Fibroblast of skin of right quadriceps (primary cell): ENCODE measurements at regions not wholly inside any gene's neighbourhood (a gene's known extent, or its start where the extent isn't known, plus 50 kb on each side); places are given as distances from the start of the nearest gene placed in this dataset.
A peak's percentile ranks its signal among the peaks of the same experiment; 100 is the strongest.
"Not testable (repeated sequence)": the region's sequence is repeated elsewhere in the genome, so short reads cannot be mapped to it uniquely, and the experiment has no call there.

Experiments used
- DNase-seq: peaks from one replicate; pipeline ENCODE4 v3.0.0-alpha.2; 2013

DNA sequence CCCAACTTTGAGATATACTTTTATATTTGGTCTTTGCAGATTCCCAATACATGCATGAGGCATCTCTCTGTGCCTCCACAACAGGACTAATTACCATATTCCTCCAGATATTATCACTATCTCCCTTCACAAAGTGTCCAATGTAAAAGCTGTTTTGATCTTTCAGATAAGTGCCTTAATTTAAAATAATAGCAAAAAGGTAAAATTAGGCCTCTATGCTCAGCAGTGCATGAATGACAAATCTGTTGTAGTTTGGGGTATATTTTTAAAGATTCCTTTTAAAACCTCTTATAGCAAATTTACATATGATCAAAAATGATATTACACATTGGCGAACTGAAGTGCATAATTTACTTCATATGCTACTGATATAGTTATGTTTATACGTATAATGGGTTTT lies 369.2 kb upstream of the CCNH start:
- DNase-seq, result no peak

DNA sequence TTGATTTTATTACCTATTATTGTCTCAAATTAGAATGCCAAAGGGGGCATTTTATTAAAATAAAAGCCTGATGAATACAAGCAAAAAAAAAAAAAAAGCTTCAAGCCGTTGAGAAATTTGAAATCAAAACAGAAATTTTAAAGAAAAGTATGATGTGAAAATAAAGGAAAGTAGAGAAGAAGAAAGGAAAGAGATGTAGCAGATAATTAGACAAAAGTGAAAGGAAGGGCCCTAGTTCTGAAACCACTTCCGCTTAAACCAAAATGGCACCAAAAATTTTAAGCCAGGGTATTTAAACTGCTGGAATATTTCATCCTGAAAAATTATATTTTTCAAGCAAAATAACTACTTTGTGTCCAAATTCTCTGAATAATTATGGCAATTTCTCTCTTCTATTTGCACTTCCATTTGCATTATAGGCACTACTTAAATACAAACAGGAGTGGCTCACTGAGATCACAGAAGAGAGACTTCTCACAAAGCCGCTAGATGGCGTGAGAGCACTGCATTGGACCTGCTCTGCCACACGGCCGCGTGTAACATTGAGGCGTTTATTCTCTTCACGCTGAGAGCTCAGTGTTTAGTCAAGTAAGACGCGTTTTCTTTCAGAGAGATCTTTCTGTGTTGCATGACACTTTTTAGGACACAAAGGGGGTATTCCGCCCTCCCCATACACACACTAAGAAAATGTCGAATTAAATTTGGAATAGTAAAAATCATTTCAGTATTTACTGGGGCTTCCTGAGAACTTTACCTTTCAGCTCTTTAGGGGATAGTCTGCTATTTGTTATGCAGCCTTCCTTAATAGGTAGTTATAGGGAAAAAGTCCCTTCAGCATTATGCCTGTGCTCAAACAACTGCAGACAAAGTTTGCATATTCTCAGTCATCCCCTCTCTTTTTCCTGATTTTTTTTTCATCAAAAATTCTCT lies 368.4 kb upstream of the CCNH start:
- peak; percentile 72 for DNase-seq

DNA sequence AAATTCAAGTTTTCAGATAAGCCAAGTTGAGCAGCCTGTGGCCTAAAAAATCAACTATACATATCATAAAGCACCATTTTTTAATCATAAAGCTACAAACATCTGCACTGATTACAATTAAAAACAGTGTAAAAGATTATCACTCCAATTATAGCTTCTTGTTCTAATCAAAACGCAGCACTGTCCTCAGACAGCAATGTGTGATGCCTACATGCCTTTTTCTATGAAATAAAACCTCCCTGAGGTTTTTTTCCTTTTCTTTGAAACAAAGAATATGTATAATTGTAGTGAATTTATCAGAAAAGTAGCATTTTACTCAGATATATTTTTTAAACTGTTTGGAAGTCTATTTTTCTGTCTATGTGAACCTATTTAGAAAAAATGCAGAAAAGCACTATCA lies 366.1 kb upstream of the CCNH start:
- DNase-seq, result no peak

DNA sequence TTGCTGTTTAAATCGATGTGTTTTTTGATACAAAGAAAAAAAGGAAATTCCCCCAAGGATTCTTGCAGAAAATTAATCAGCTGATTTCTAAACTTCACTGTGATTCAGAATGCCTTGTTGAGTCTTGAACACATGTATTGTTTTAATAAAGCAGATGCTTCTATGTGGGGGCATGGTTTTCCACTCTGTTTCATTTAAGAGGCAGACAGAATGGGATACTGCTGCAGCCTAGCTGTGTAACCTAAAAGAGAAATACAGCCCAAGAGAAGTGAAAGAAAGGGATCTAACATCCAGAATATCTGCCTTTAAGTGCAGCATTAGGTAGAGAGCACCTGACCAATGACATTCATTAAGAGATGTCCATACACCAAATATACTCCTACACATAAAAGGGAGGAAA lies 365.1 kb upstream of the CCNH start:
- DNase-seq, result no peak

DNA sequence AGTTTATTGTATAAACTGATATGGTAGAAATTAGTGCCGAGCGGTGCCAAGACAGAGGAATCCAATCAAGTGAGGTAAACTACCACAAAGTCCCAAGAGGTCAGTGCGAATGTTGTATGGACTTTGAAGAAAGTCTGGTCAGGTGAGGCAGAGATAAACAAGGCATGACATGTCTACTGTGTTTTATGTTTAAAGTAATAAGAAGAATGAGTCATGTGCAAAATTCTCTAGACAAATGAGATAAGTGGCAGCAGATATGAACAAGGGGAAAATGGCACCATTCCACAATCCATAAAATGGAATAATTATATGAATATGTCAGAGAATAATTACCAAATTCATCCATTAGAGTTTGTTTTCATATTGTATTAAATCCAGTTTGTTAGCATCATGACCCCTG lies 364.1 kb upstream of the CCNH start:
- no peak for DNase-seq

DNA sequence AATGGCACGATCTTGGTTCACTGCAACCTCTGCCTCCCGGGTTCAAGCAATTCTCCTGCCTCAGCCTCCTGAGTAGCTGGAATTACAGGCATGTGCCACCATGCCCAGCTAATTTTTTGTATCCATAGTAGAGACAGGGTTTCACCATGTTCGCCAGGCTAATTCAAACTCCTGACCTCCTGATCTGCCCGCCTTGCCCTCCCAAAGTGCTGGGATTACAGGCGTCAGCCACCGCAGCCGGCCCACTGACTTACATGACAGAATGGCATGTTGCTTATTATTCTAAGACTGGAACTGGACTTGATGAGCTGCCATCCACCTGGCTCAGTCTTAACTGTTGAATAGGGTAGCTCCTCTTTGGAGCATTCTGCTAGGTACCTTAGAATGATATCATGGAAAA lies 363.6 kb upstream of the CCNH start:
- not testable (repeated sequence) for DNase-seq

DNA sequence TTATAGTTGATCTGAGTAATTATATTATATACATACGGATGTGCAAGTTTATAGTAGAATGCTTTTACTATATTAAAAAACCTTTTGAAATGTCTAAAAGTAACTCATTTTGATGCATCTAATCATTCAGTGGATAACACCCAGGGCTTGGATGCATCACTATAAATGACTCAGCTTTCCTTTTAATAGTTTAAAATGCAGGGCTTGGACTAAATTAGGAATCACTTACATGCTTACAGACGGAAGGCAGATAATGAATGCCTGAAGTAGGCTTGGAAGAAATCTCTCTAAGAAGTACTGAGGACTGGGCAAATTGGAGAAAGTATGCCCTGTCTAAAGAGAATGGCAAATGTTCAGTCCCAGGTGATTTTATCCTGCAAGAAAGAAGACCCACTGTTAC lies 362.5 kb upstream of the CCNH start:
- DNase-seq, result no peak

DNA sequence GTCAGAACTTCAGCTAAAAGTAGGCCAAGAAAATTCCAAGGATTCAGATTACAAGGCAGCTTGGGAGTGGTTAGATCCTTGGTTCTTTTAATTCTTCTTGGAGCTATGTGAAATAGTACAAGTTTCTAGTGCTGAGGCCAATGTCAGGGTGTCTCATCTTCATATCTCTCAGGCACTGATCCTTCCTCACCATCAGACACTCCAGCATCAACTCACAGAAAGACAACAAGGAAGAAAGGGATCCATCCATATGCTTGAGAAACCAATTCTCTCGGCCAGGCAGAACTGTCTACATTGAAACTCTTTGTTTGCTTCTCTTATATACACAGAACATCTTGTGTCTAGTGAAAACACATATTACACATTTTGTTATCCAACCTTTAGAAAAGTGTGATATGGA lies 362.1 kb upstream of the CCNH start:
- no peak for DNase-seq

DNA sequence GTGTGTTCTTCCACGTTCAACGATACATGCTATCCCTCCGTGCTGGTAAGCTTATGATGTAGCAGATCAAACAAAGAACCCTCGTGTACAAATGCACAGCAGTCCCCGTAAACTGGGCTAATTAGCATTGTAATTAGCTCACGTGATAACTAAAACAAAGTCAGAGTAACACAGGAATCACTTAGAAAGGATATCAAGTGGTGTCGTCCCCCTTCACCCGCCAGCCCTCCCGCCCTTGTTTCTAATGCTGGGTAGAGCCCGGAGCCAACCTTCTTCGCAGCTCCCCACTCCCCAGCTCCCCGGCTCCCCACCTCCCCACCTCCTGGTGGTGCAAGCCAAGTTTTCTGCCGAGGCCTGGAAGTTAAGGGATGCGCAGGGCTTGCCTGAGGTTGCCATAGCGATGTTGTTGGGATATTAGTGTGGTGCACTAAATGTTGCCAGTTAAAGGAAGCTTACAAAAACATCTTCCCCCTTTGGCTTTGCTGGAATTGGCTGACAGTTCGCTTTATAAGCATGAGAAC lies 357.9 kb upstream of the CCNH start:
- no peak for DNase-seq

DNA sequence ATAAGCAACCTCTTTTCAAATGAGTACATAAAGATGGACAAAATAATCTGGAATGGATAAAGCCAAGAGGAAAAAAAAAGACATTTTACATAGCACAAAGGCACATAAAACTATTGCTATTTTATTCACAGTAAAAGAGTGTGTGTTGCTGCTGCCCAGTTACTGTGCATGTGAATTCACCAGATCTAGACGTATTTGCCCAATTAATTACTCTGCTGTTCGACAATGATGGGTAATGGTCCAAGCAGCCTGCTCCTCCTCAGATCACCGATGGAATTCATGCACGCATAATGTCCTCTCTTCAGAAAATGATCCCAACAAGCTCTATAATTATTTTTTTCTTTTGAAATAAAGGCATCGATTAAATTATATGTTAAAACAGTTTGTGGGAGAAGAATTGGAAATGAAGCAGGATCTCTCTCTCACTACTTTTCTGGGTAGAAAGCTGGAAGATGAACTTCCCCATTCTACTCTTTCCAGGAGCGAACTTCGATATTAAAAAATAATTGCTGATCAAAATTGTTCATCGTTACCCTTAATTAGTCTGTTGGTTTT lies 357.4 kb upstream of the CCNH start:
- DNase-seq, result no peak

DNA sequence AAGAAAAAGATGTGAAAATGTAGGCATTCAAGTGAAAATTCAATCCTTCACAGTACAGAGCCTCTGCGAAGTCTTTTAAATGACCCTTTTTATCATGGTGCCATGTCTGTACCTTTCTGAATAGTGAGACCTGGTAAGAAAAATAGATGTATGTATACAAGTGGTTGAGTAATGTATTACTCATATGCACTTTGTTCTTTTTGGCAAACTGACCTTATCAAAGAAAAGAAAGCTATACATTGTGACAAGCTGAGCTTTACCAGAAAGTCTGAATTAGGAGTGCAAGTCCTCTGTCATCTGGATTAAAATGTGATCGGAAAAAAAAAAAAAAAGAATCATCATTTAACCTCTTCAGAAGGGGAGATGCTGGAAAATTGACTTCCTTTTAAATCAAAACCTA lies 356.4 kb upstream of the CCNH start:
- no peak for DNase-seq

DNA sequence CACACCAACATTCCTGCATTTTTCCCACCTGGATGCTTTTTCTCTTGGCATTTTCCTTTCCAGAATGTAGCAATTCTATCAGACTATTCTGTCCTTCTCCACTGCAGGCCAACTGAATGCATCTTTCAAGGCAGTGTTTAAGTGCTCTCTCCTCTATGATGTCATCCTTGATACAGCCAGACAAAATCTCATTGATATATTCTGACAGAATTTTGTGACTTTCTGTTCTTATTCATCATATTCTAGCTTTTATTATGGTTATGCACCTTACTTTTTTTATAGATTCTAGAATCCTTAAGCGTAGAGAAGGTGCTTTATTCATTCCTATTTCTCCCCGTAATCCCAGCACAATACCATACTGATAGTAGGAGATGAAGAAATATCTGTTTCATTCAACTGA lies 355.5 kb upstream of the CCNH start:
- DNase-seq, result no peak

DNA sequence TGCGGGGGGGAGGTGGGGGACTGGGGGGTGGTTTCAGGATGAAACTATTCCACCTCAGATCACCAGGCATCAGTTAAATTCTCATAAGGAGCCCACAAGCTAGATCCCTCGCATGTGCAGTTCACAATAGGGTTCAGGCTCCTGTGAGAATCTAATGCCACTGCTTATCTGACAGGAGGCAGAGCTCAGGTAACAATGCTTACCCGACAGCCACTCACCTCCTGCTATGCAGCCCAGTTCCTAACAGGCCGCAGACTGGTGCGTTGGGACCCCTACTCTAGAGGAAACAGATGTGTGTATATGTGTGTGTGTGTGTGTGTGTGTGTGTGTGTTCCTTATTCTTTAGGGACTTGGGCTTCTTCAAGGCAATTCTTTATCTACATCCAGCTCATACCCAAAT lies 352.3 kb upstream of the CCNH start:
- no peak for DNase-seq

DNA sequence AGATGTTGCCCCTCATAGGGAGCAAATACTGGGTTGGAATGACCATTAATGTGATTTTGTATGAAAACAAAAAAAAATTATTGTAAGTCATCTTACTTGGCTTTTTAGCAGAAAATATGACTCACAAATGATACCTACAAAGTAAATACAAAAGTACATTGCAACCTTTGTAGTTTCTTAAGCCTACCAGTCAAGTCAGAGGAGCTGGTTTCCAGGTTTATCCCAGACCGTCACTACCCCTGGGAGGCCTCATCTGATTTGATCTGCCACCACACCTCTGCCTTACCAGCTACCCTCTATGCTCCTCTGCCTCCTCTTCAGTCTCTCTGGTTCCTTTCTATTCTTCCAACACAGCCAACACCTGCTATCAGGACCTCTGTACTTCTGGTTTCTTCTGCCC lies 349.9 kb upstream of the CCNH start:
- DNase-seq, result no peak

DNA sequence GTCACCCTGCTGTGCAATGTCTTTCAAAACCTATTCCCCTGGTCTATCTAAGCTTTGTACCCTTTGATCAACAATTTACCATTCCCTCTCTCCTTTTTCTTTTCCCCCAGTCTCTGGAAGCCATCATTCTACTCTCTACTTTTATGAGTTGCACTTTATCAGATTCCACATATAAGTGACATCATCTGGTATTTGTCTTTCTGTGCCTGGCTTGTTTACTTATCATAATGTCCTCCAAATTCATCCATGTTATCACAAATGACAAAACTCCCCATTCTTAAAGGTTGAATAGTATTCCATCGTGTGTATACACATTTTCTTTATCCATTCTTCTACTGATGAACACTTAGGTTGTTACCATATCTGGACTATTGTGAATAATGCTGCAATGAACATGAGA lies 344.2 kb upstream of the CCNH start:
- DNase-seq, result no peak

DNA sequence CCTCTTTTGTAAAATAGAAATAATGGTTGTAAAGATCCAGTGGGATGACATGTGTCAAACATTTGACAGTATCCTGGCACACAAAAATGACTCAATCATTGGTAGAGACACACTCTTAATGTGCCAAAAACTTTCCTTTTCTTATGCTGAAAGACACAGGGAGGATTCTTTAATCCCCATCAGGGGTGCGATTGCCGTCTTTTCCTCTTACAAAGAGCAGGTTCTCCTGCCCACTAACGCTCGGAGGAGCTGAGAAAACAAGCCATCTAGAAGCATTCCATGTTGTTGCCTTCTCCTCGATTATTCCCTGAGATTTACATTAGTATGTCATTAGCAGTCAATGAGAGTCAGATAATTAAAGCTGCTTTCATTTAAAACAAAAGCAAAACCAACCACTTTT lies 342.6 kb upstream of the CCNH start:
- DNase-seq, result no peak

DNA sequence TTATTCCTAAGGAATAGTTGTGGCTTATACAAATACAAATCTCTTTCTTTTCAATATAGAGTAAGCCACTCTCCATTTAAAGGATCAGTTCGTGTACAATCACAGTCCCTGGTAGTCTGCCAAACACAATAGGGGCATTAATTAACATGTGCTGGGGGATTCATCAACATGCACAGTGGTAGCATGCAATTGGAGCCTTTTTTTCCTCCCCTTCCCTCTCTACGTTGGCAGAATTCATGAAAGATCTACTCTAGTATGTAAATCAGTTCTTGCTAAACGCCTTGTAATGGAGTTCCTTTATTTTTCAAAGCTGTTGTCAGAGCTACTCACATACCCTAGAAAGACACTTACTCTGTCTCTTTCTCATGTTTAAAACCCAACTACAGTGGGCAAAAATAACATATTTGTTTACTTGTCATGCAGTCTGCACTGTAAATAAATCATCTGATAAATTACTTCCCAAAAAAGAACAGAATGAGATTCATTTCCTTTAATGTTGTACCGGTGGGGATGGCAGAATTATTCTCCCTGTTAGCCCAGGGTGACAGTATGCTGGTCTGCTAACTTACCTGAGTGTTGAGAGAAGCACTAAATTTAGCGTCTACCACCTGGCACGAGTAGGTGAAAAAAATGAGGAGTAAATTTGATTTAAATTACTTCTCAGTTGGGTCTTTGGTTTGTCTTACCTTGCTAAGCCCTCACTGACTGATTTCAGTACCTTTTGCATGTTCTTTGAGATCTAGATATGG lies 341.5 kb upstream of the CCNH start:
- DNase-seq, result no peak

DNA sequence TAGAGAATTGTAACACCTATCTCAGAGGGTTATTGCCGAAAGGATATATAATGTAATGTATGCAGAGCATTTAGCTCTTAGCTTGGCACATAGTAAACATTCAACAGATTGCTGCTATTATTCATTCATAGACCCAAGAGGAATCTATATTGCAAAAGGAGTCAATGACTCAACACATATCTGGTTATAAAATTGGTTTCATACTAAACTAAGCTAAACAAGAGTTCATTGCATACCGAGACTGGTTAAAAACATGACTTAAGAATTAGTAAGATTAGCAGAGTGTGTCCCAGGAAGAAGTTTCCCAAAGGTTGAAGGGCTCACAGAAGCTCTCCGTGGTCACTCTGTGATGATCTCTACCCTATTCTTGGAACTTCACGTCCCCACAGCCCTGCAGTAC lies 339.6 kb upstream of the CCNH start:
- peak; percentile 24 for DNase-seq

DNA sequence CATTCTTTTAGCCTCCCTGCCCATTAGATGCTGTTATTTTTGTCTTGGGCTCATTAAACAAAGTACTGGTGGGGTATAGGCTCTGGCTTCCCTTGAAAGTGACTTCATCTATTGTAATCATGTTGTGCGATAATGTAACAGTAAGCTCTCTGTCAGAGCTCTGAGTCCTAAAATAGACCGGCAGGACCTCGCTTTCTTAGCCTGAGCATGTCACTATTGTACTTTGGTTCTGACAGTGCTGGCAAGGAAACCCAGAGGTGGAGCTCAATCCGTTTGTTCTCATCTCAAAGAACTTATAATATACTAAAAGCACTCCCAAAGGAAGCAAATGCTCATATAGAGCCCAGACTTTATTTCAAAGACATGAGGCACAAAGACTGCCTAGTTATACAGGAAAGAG lies 339.1 kb upstream of the CCNH start:
- DNase-seq, result no peak

DNA sequence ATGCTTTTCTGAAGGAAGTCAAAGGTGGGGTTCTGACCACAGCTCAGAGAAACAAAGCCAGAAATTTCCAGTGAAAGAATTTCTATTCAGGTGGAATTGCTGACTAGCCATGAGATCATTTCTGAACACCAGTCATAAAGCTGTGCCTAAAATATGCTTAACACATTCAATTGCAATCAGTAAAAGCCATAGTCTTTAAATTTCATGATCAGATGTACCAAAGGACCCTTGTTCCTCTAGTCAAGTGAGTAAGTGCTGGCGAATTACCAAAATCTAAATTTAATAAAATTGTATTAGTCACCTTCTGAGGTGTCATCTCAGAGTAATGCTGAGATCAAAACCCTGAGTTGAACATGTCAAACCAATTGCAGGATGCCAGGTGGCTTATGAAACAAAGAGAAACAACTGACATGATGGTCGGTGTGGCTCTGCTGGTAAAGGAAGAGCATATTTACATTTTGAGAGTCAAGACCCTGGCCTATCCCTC lies 334.2 kb upstream of the CCNH start:
- DNase-seq, result peak; percentile 8

DNA sequence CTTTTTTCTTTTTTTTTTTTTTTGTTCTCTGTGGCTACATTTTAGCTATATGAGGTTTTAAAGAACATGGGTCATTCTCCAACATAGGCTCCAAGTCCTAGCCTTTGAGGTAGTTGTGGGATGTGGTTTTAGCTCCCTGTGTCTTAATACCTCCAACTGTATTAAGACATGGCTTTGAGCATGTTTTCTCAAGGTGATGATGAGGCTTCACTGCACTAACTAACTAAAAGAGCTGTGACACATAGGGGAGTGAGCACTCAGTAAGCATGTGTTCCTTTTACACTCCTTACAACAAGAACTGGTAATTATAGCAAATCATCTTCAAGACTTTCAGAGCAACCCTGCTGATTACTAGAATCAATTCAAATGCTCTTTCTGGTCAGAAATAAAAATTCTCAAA lies 333.6 kb upstream of the CCNH start:
- DNase-seq, result no peak

DNA sequence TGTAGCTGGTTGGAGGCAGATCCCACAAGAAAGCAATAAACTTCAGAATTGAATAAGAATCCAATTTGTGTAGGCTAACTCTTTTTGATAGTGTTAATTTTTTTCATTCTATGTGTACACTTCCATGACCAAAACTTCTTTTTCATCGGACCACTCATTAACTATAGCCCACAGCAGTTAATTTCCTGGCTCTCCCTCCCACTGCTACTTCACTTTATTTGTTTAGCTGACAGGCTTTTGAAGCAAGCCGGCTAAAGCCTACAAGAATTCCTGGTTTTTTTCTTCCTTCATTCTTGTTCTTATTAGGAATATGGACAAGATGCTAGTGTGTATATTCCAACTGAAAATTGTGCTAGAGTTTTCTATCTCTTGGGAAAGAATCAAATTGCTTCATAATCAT lies 329.2 kb upstream of the CCNH start:
- no peak for DNase-seq

DNA sequence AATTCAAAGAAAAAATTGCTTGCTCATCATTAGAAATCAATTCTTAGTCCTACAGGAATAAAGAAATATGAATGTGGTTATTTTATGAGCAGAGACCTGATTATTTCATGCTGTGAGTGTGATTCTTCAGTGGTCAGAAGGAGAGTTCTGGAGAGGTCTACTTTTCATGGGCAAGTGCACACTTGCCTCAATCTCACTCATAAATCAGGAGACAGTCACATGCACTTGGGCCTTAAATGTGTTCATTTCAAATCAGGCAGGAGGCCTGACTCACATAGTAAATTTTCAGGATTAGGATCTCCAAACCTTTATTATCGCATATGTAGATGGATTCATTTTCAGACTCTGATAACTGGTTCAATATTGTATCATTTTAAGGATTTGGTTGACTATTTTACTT lies 323.2 kb upstream of the CCNH start:
- no peak for DNase-seq

DNA sequence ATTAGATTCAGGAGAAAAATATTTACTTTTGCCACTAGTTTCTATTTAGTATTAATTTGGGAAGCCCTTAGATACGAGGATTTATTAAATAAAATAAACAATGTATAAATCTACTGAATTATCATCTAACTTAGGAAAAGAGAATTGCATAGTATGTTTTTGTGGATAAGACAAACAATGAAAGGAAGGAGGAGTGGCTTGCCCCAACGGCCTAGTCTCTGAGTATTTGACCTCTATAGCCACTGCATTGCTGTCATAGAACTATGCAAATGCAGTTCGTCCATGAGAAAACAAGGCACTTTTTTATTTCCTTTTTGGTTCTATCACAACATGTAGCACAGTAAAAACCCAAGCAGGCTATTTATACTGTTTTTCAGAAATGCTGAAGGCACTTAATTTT lies 321.2 kb upstream of the CCNH start:
- no peak for DNase-seq
